Left lung (tissue), 4 donors: ENCODE measurements at regions not wholly inside any gene's neighbourhood (a gene's known extent, or its start where the extent isn't known, plus 50 kb on each side); places are given as distances from the start of the nearest gene placed in this dataset.

Source experiments
- ATAC-seq: fragments of 200-7000 bp; cut with Tn5 transposase; one replicate; pipeline ENCODE4 v1.9.1; 2020; ENCODE audit warnings: moderate library complexity
- DNase-seq, 4 donors: peaks; one replicate each; pipeline ENCODE4 v3.0.0-alpha.2; 2013 to 2020
- H3K27ac ChIP-seq, 2 donors: fragments of 200-600 bp; sonication (generic) in 1 of 2; one replicate each; pipeline versions ENCODE4 v1.5.0 to v1.8.0; 2020 to 2021
- H3K27me3 ChIP-seq, 2 donors: fragments of 200-600 bp; sonication (generic) in 1 of 2; one replicate each; pipeline versions ENCODE4 v1.5.0 to v1.8.0; 2020 to 2021
- H3K36me3 ChIP-seq, 2 donors: fragments of 200-600 bp; sonication (generic) in 1 of 2; one replicate each; pipeline versions ENCODE4 v1.5.0 to v1.8.0; 2020 to 2021
- H3K4me1 ChIP-seq, 2 donors: fragments of 200-600 bp; one replicate each; pipeline ENCODE4 v1.8.0; 2021
- H3K4me3 ChIP-seq, 2 donors: fragments of 200-600 bp; sonication (generic) in 1 of 2; one replicate each; pipeline versions ENCODE4 v1.5.0 to v1.8.0; 2020 to 2021; ENCODE audit warnings: mild to moderate bottlenecking in 1 of 2
- H3K9me3 ChIP-seq, 2 donors: fragments of 200-600 bp; sonication (generic) in 1 of 2; one replicate each; pipeline versions ENCODE4 v1.5.0 to v1.8.0; 2020 to 2021
- intact Hi-C, 2 donors: fragments of 100-400 bp; cut with DNase I; formaldehyde crosslinking; loops; one replicate each; pipeline versions ENCODE4 v1.11.2 to v1.14.2; 2022
- TF ChIP-seq, protein P1 (sequence below), 2 donors: fragments of 200-600 bp; sonication (generic) in 1 of 2; IDR thresholded peaks; one replicate each; pipeline versions ENCODE4 v1.5.0 to v1.8.0; 2021; ENCODE audit warnings: antibody characterized with exemption in 2 of 2
- donor health status: DM: no; HTN: yes; CAD: no.
- donor health status: DM: no; HTN: no; CAD: no.

DNA sequence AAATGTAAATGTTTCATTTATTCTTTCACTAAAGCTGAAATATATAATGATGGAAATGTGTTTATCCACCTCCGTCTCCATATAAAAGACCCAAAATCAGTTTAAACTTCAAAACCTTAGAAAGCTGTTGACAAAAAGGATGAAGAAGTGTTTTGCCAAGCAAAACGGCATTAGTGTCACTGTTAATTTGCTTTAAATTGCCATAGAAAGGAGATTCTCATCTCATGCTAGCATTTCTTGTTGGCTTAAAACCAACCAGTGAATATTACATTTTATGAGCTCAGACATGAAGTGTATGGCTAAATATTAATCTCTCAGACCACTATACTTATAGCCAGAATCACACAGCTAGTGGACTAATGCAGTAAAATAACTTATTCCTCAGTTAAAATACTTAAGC is 398.8 kb downstream of the KIF2B start:
- no peaks in the 10 kb centered on the region for H3K27me3 ChIP-seq
- intact Hi-C loops: no loop called here
- no peaks in the 10 kb centered on the region for H3K4me1 ChIP-seq
- ATAC-seq (no peak), DNase-seq (no peak)
- H3K4me3 ChIP-seq: no peak overlapping the region
- TF ChIP-seq, protein P1, sequence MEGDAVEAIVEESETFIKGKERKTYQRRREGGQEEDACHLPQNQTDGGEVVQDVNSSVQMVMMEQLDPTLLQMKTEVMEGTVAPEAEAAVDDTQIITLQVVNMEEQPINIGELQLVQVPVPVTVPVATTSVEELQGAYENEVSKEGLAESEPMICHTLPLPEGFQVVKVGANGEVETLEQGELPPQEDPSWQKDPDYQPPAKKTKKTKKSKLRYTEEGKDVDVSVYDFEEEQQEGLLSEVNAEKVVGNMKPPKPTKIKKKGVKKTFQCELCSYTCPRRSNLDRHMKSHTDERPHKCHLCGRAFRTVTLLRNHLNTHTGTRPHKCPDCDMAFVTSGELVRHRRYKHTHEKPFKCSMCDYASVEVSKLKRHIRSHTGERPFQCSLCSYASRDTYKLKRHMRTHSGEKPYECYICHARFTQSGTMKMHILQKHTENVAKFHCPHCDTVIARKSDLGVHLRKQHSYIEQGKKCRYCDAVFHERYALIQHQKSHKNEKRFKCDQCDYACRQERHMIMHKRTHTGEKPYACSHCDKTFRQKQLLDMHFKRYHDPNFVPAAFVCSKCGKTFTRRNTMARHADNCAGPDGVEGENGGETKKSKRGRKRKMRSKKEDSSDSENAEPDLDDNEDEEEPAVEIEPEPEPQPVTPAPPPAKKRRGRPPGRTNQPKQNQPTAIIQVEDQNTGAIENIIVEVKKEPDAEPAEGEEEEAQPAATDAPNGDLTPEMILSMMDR (IDR thresholded peaks at IDR 0.05): no peak
- H3K27ac ChIP-seq: no peak overlapping the region
- no peaks in the 10 kb centered on the region for H3K9me3 ChIP-seq
- no peaks in the 10 kb centered on the region for H3K36me3 ChIP-seq

DNA sequence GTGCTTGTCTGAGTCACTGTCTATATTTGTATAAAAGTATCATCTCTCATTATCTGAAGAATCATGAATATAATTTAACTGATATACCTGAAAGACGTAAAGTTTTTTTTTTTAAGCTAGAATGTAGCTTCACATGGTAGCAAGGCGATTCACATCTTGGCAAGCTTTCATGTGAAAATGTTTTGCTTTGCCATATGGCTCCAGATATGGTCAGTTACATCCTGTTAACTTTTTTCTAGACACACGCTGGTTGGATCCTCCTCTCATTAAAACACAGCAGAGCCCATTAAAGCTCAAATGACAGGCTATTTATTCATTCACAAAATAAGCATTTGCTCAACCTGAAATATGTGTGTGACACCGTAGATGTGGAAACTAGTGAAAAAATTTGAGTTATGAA is 412.8 kb downstream of the KIF2B start:
- Histone ChIP-seq H3K4me3 (no peak overlapping the region), H3K4me1 (no peaks in the 10 kb centered on the region), H3K9me3 (no peaks in the 10 kb centered on the region), H3K27ac (no peak overlapping the region), H3K36me3 (no peaks in the 10 kb centered on the region), H3K27me3 (no peaks in the 10 kb centered on the region)
- TF ChIP-seq, protein P1 (IDR thresholded peaks at IDR 0.05): no peak
- DNase-seq: no peak
- ATAC-seq: no peak
- intact Hi-C loops: no loop called here

DNA sequence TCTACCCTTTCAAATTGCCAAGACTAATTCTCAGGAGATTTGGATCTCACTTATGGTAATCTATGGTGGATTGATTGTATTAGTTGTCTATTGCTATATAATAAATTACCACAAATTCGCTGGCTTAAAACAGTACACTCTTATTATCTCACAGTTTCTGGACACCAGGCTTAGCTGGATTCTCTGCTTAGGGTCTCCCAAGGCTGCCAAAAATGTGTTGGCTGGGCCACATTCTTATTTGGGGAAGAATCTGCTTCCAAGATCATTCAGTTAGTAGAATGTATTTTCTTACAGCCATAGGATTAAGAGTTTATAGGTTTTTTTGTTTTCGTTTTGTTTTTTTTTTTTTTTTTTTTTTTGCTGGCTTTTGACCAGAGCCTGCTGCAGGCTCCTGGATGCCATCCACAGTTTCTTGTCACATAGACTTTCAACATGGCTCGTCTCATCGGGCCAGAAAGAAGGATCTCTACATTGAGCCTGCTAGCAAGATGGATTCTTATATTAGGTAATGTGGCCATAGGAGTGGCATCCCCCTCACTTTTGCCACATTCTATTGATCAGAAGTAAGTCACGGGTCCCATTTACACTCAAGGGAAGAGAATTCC is 415.3 kb downstream of the KIF2B start:
- intact Hi-C loops: no loop called here
- Histone ChIP-seq H3K27ac (no peak overlapping the region), H3K9me3 (peaks cover 0 to 8% of the 10 kb centered on the region in 2 donors), H3K4me3 (no peak overlapping the region), H3K27me3 (no peaks in the 10 kb centered on the region), H3K4me1 (no peaks in the 10 kb centered on the region), H3K36me3 (no peaks in the 10 kb centered on the region)
- TF ChIP-seq, protein P1 (IDR thresholded peaks at IDR 0.05): no peak
- ATAC-seq (no peak), DNase-seq (no peak)

- intact Hi-C loops: no loop called here
Measured at GRCh38 chr17:54239291-54239690, 416.6 kb downstream of the KIF2B start.

GRCh38 chr17:54255696-54256095 is 433.0 kb downstream of the KIF2B start:
- peaks cover 0 to 4% of the 10 kb centered on the region in 2 donors for H3K9me3 ChIP-seq
- intact Hi-C loops: no loop called here
- H3K27me3 ChIP-seq: no peaks in the 10 kb centered on the region
- TF ChIP-seq, protein P1 (IDR thresholded peaks at IDR 0.05): no peak
- ATAC-seq (no peak), DNase-seq (no peak)
- H3K27ac ChIP-seq: no peak overlapping the region
- no peaks in the 10 kb centered on the region for H3K36me3 ChIP-seq
- no peak overlapping the region for H3K4me3 ChIP-seq
- no peaks in the 10 kb centered on the region for H3K4me1 ChIP-seq

More at GRCh38 chr17:54239291-54239690, 416.6 kb downstream of the KIF2B start:
- H3K9me3 ChIP-seq: peaks cover 0 to 19% of the 10 kb centered on the region in 2 donors
- no peak for DNase-seq
- H3K27ac ChIP-seq: no peak overlapping the region
- no peaks in the 10 kb centered on the region for H3K36me3 ChIP-seq
- no peaks in the 10 kb centered on the region for H3K27me3 ChIP-seq
- TF ChIP-seq, protein P1 (IDR thresholded peaks at IDR 0.05): no peak
- H3K4me3 ChIP-seq: no peak overlapping the region
- H3K4me1 ChIP-seq: no peaks in the 10 kb centered on the region
- ATAC-seq: no peak
